Fibroblast of skin of scalp (primary cell): ENCODE measurements at regions not wholly inside any gene's neighbourhood (a gene's known extent, or its start where the extent isn't known, plus 50 kb on each side); places are given as distances from the start of the nearest gene placed in this dataset.

ENCODE experiments used
- DNase-seq: peaks from one replicate; pipeline ENCODE4 v3.0.0-alpha.2; 2013

DNA sequence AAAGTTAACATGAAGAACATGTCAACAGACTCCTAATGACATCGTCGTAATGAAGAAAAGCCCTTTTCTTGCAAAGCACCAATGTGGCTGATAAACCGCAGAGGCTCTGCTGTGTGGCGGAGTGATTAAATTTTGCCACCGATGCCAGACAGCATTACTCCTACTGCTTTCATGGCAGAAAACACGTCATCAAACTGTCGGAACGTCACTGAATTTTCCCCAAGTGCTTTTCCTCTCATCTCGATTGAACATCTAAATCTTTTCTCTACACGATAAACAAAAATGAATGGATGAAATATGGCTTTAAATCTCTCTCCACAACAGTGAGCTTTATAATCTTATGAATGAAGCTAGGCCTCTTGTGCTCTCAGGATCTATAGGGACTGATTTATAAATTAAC, 159.8 kb upstream of the REG3G start:
- DNase-seq: no peak

DNA sequence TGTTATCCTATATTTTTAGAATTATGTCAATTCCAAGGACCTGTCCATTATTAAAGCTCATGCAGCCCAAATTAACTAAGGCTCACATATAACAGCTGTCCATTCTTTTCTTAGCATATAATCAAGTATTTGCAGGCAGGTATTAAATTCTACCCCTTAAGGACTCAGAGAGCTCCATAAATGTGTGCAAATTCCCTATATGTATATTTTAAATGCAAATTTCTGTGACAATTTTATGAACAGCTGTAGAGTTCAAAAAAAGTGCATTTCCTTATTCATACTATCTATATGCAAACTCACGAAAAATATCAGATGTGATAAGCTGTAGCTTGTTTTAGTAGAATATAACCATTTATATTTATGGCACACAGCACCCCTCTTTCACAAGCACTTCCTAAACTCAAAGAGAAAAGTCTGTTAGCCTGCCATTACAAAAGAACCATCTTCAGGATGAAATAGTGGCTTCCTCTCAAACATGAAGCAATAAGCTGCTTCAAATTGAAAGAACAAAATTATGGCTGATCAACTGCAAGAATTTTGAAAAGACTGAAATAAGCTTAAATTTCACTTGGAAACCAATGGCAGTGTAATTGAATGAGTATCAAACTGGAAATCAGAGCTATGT, 155.0 kb upstream of the REG3G start:
- DNase-seq: no peak

DNA sequence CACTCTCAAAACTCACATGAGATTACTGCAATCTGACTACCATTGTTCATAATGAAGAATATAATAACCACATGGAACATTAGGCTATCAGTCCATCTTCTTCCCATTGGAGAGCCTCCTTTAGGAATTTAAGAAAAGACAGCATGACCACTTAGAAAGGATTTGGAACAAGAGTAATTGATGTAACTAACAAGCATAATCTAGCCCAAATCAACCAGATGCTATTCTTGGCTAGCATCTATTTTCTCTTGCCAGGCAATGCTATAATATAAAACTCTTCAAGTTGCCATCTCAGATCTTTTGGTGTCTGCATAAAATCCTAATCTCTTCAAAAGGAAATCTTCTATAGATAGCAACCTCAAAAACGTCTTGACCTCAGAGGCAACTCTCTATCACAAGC, 152.0 kb upstream of the REG3G start:
- no peak for DNase-seq

DNA sequence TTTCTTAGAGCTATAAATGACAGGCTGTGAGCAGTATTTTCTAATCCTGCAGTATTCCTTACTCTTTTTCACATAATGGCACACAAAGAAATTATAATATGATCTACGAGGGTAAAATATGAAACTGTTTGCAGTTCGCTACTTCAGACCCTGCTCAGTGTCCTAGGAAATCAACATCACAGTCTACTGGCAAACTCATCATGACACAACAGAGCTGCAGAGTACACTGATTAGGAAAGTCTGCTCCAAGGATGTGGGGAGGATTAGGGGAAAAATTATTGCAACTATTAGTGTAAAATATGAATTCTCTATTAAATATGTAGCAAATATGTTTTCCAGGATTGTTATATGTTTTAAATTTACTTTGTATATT, 149.2 kb upstream of the REG3G start:
- no peak for DNase-seq

DNA sequence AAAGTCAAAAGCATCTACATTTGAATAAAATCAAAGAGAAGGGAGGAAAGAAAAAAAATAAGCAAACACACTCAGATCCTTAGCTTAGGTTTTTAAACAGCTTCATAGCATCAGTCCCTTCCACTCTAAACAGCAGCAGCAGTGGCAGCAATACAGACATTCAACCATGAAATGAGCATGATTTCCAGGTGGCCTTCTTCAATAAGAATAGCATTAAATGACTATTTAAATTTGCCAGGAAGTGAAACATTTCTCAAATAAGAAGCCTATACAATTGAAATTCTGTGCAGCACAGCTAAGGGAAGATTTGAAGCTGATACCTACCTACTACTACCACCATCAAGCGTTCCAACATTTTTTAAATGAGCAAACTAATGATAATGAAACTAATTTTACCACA, 138.1 kb upstream of the REG3G start:
- DNase-seq: no peak

DNA sequence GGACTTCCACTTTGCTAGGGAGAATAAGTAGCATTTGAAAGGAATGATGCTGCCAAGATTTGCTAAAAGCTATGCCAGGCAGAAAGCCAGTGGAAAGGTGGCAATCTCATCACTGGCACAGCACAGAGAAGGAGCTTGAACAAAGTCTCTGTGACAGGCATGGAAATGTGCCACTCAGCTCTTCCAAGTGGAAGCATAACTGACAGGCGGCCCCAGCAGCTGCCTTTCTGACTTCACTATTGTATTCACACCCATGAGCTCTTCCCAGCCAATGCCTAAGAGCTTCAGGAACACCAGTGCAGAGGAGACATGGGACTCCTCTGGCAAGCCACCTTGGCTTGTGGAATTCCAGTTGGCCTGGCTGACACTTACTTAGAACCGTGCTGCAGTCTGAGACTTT, 134.6 kb upstream of the REG3G start:
- no peak for DNase-seq

DNA sequence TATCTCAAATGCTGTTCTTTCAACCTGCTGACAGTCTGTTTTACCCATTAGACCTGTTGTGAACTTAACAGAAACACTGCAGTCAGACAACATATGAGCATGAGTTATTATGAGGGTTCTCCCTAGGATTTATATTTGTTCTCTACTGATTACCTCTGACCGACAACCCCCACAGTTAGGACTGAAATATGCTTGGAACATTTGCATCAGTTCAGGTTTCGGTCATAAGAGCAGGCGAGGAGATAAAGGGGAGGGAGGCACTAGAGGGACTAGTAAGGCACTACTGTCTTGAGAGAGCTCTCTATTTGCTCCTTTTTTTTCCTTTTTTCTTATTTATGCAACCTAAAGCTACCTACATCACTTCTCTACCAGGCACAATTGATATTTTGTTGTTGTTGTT, 133.2 kb upstream of the REG3G start:
- no peak for DNase-seq

DNA sequence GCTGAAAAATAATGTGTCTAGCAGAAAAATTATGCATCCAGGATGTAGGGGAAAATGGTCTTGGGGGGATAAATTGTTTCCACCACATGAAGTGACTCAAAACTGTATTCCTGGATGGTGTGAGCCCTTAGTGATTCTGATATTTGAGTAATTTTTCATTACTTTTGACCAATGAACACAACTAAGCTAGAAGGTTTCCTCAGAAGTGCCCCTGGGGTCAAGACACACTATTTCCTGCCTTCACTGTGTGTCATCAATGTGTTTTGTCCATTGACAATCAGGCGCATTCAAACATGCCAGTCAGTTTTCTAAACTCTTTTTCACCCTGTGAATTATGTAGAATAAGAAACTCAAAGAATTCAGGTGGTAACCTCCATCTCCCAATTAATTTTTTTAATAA, 130.5 kb upstream of the REG3G start:
- no peak for DNase-seq

DNA sequence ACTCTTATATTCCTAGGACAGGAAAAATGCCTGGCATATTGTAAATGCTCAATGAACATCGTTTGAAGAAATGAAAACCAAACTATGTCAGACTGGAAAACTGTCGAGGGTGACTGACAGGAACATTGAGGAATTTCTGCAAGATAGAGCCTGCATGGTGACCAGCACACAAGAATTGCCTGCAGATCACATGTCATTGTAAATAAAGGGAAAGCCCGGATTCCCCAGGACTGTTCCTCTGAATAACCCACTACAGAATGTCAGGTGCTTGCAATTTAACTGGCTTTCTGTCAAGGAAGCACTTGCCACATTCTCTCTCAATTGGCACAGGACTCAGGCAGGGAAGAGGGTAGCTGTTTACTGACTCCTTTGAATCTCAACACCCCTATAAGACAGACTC, 129.0 kb upstream of the REG3G start:
- no peak for DNase-seq

DNA sequence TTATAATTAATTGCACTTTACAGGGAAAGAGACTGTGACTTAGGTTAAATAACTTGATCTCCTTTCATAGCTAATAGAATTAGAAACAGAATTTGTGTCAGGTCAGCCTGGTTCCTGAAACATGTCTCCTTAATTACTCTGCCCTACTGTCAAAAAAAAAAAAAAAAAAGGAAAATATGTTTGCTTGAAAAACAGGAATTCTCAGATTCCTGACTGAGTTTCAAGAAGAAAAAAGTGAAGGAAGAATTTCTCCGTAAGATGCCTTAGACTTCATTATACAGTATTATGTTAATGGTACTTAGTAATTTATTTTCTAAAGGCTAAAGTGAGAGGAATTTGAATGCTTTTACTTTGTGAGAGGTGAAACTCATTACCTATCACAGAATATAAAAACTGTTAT, 118.4 kb upstream of the REG3G start:
- DNase-seq: no peak

DNA sequence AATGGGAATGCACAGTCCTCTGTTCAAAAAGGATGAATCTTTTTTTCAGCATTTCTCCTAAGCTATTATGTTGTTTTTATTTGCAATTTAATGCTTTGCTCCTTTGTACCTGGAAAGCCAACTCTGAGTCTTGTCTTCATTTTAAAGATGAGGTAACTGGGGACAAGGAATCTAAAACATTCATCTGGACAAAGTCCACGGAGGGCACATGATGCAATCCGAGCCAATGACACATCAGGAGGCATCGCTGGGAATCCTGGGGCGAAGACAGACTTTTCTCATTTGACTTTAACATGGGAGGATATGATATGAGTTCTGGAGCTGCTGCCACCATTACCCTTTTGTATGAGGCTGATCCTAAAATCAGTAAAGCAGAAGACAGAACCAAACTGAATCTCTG, 116.5 kb upstream of the REG3G start:
- DNase-seq: no peak

DNA sequence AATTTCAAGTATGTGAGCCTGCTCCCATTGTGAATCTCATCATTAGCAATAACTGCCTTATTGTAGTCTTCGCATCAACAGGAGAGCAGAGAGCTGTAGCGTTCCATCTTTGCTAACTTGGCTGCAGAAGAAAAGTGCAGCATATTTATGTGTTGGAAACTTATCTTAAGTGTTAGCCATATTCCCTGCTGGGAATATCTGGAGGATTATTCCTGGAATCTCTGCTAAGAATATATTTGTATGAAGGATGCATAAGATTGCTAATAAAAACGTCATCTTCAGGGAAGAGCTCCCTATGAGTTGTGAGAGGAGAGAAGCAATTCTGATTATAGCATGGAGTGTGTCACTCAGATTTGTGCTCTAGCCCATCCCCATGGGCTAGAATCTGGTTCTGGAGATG, 115.1 kb upstream of the REG3G start:
- DNase-seq: no peak

DNA sequence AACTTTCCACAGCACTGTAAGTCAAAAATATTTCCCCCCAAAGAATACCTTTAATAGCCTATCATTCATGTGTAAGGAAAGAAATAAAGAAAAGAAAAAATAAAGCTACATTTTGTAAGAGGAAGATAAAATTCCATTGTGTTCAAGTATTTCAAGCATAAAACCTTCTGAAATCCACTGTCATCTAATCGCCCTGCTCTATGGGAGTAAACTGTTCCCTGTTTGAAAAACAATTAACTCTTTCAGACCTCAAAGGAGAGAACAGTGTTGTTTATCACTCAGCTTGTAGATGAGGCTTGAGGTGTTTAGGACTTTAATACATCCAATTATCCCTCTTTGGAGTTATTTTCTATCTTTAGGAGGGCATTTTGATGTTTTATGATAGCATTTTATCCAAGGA, 112.2 kb upstream of the REG3G start:
- DNase-seq: no peak

DNA sequence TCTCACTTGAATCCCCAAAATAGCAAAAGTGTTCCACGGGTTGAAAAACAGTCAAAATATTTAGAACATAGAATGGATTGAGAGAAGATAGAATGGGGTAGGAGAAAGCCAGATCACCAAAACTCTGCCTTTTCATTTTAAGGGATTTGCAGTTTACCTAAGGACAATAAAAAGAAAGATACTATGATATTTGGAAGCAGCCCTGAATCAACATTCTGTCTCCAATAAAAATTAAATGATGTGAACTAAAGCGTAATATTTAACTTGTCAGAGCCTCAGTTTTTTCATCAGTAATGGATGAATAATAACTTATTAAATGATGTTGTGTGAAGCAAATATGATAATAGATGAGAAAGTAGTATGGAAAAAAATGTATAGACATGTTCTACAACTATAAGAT, 100.2 kb upstream of the REG3G start:
- no peak for DNase-seq

DNA sequence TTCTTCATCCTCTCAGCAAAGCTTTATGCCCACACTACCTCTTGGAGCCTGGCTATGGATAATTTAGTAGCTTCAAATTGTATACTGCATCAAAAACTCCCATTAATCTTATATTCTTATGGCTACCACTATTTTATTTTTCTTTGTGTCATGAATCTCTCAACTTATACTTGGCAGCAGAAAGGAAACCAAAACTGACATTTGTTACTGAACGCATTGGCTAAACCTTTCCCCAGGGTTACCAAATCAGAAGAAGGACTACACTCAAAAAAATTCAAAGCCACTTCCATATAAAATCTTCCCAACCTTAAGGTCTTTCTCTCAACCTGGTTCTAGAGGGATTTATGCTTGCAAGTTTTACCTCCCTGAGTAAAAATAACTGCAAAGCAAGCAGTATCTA, 97.0 kb upstream of the REG3G start:
- no peak for DNase-seq

DNA sequence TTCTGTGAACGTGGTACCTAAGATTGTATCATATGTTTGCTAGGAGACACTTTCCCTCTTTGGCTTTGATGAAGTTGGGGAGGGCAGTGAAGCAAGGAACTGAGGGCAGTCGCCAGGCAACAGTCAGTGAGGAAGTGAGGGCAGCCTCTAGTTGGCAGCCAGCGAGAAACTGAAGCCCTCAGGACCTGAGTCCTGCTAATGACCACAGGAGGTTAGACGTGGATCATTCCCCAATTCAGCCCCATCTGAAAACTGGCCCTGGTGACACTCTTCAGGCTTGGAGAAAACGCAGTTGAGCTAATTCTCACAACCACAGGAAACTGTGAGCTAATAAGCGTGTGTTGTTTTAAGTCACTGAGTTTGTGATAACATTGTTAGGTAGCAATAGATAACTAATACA, 84.5 kb upstream of the REG3G start:
- no peak for DNase-seq

DNA sequence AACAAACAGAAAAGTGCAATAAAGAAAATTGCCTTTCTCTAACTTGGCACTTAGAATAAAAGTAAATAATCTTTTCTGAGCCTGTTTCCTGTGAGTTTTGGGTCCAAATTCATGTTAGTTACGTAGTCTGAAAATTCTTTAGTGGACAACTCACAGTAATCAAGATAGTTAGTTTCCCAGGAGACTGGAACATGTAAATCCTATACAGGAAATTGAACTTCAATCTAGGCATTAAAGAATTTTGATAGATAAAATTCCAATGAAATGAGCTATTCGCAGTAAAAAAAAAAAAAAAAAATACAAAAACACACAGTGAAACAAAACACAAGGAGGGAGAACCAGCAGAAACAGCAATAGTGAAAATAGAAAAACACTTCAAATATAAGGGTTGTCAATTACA, 83.8 kb upstream of the REG3G start:
- peak; percentile 4 for DNase-seq

DNA sequence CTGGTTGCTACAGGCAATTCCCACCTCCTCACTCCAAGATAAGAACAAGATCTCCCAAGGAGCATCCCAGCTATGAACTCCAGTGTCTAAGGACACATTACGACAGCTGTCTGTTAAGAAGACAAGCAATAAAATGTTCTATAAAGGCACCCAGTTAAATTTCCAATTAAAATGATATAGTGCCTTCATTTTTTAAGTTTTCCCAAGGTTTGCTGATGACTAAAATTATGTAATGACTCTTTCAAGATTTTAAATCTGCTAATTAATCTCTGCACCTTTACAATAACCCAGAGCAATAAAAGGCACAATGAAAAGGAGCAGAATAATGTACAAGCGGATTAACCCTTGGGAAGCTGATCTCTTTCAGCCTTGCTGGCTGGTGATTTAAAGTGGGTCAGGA, 61.6 kb upstream of the REG3G start:
- DNase-seq: no peak

DNA sequence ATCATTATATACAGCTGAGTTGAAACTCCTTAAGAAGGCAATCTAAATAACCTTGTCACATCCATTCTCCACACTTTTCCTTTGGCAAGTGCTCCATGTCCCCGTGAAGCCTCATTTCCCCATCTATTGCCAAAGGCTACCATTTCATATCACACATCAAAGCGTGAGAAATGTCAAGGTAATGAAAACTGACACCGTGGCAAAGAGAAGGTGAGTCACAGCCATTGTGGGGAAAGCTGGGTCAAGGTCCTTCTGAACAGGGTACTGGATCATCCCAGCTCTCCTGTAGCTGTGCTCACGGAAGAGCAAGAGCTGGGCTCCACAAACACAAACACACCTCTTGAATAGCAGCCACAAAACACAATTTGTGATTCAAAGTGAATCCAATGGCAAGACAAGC, 58.2 kb upstream of the REG3G start:
- no peak for DNase-seq

DNA sequence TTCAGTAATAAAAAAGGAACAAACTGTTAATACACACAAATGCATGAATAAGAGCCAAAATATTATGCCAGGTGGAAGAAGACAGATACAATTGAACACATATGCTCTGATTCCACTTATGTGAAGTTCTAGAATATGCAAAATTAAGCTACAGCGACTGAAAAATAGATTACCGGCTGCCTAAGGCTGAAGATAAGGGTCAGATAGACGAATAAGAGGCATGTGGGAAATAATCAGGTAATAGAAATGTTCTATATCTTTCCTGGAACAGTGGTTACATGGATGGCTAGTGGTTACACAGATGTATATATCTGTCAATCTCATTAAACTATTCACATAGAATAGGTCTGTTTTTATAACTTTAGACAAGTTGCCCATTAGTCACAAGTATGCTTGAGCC, 51.9 kb upstream of the REG3G start:
- DNase-seq: no peak
